ENCODE measurements at regions not wholly inside any gene's neighbourhood (a gene's known extent, or its start where the extent isn't known, plus 50 kb on each side); places are given as distances from the start of the nearest gene placed in this dataset.

DNA sequence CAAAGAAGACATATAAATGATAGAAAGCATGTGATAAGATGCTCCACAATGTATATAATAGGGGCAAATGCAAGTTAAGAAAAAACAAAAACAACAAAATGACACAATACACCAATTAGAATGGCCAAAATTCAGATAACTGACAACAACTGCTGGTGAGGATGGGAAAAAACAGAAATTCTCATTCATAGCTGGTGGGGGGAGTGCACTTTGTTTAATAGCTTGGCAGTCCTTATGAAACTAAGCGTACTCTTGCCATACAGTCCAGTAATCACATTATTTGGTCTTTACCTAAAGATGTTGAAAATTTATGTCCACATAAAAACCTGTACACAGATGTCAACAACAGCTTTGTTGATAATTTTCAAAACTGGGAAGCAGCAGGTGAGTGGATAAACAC is 791.1 kb upstream of the CDH10 start:
- H3K27me3 ChIP-seq (ENCODE audit: insufficient read depth, poor library complexity, severe bottlenecking) = no peaks in the 10 kb centered on the region
- TF ChIP-seq POLR2AphosphoS5 (IDR thresholded peaks at IDR 0.05; ENCODE audit: low read depth) = no peak
- no peak for TF ChIP-seq SPI1 (IDR thresholded peaks at IDR 0.05; ENCODE audit: borderline replicate concordance, low read depth)
- no peak for TF ChIP-seq GABPA (IDR thresholded peaks at IDR 0.05; ENCODE audit: low read depth)
- TF ChIP-seq, protein P1, sequence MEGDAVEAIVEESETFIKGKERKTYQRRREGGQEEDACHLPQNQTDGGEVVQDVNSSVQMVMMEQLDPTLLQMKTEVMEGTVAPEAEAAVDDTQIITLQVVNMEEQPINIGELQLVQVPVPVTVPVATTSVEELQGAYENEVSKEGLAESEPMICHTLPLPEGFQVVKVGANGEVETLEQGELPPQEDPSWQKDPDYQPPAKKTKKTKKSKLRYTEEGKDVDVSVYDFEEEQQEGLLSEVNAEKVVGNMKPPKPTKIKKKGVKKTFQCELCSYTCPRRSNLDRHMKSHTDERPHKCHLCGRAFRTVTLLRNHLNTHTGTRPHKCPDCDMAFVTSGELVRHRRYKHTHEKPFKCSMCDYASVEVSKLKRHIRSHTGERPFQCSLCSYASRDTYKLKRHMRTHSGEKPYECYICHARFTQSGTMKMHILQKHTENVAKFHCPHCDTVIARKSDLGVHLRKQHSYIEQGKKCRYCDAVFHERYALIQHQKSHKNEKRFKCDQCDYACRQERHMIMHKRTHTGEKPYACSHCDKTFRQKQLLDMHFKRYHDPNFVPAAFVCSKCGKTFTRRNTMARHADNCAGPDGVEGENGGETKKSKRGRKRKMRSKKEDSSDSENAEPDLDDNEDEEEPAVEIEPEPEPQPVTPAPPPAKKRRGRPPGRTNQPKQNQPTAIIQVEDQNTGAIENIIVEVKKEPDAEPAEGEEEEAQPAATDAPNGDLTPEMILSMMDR (IDR thresholded peaks at IDR 0.05; ENCODE audit: insufficient read depth, low read length) = no peak
- TF ChIP-seq, protein P2, sequence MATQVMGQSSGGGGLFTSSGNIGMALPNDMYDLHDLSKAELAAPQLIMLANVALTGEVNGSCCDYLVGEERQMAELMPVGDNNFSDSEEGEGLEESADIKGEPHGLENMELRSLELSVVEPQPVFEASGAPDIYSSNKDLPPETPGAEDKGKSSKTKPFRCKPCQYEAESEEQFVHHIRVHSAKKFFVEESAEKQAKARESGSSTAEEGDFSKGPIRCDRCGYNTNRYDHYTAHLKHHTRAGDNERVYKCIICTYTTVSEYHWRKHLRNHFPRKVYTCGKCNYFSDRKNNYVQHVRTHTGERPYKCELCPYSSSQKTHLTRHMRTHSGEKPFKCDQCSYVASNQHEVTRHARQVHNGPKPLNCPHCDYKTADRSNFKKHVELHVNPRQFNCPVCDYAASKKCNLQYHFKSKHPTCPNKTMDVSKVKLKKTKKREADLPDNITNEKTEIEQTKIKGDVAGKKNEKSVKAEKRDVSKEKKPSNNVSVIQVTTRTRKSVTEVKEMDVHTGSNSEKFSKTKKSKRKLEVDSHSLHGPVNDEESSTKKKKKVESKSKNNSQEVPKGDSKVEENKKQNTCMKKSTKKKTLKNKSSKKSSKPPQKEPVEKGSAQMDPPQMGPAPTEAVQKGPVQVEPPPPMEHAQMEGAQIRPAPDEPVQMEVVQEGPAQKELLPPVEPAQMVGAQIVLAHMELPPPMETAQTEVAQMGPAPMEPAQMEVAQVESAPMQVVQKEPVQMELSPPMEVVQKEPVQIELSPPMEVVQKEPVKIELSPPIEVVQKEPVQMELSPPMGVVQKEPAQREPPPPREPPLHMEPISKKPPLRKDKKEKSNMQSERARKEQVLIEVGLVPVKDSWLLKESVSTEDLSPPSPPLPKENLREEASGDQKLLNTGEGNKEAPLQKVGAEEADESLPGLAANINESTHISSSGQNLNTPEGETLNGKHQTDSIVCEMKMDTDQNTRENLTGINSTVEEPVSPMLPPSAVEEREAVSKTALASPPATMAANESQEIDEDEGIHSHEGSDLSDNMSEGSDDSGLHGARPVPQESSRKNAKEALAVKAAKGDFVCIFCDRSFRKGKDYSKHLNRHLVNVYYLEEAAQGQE (IDR thresholded peaks at IDR 0.05; ENCODE audit: insufficient replicate concordance, low read depth) = no peak

GRCh38 chr5:25427240-25427639 is 782.5 kb upstream of the CDH10 start:
- no peak overlapping the region for H3K4me3 ChIP-seq (replicated peaks; ENCODE audit: insufficient read depth, low read length)
- H3K27me3 ChIP-seq (ENCODE audit: insufficient read depth, poor library complexity, severe bottlenecking) = no peaks in the 10 kb centered on the region
- no peak overlapping the region for H3K27ac ChIP-seq (replicated peaks)
- DNase-seq (ENCODE audit: low read depth in 1 of 2, low spot score in 1 of 2) = no peak
- TF ChIP-seq GABPA (IDR thresholded peaks at IDR 0.05; ENCODE audit: low read depth) (no peak), SPI1 (IDR thresholded peaks at IDR 0.05; ENCODE audit: borderline replicate concordance, low read depth) (no peak), POLR2AphosphoS5 (IDR thresholded peaks at IDR 0.05; ENCODE audit: low read depth) (no peak)
- TF ChIP-seq, protein P1 (IDR thresholded peaks at IDR 0.05; ENCODE audit: insufficient read depth, low read length) = no peak
- TF ChIP-seq, protein P2 (IDR thresholded peaks at IDR 0.05; ENCODE audit: insufficient replicate concordance, low read depth) = no peak

More for the DNA sequence above, 791.1 kb upstream of the CDH10 start:
- DNase-seq (ENCODE audit: low read depth in 1 of 2, low spot score in 1 of 2) = no peak
- no peak overlapping the region for H3K4me3 ChIP-seq (replicated peaks; ENCODE audit: insufficient read depth, low read length)
- H3K27ac ChIP-seq (replicated peaks) = no peak overlapping the region

GRCh38 chr5:25423271-25423670 is 778.5 kb upstream of the CDH10 start:
- no peak for DNase-seq (ENCODE audit: low read depth in 1 of 2, low spot score in 1 of 2)
- no peak overlapping the region for H3K4me3 ChIP-seq (replicated peaks; ENCODE audit: insufficient read depth, low read length)
- no peak for TF ChIP-seq SPI1 (IDR thresholded peaks at IDR 0.05; ENCODE audit: borderline replicate concordance, low read depth)
- no peaks in the 10 kb centered on the region for H3K27me3 ChIP-seq (ENCODE audit: insufficient read depth, poor library complexity, severe bottlenecking)
- H3K27ac ChIP-seq (replicated peaks) = no peak overlapping the region

- Histone ChIP-seq H3K4me3 (replicated peaks; ENCODE audit: insufficient read depth, low read length) (no peak overlapping the region), H3K27me3 (ENCODE audit: insufficient read depth, poor library complexity, severe bottlenecking) (no peaks in the 10 kb centered on the region), H3K27ac (replicated peaks) (no peak overlapping the region)
- DNase-seq (ENCODE audit: low read depth in 1 of 2, low spot score in 1 of 2) = no peak
- TF ChIP-seq GABPA (IDR thresholded peaks at IDR 0.05; ENCODE audit: low read depth) (no peak), POLR2AphosphoS5 (IDR thresholded peaks at IDR 0.05; ENCODE audit: low read depth) (no peak), SPI1 (IDR thresholded peaks at IDR 0.05; ENCODE audit: borderline replicate concordance, low read depth) (no peak)
- TF ChIP-seq, protein P2 (IDR thresholded peaks at IDR 0.05; ENCODE audit: insufficient replicate concordance, low read depth) = no peak
- TF ChIP-seq, protein P1 (IDR thresholded peaks at IDR 0.05; ENCODE audit: insufficient read depth, low read length) = no peak
Observed at GRCh38 chr5:25419684-25420083, 774.9 kb upstream of the CDH10 start.

Measured in HL-60 (cell line).